NCI-H1105 treated with DMSO at 0.1 percent for 48 hours (cell line): ENCODE measurements at regions not wholly inside any gene's neighbourhood (a gene's known extent, or its start where the extent isn't known, plus 50 kb on each side); places are given as distances from the start of the nearest gene placed in this dataset.
"Not testable (repeated sequence)": the region's sequence is repeated elsewhere in the genome, so short reads cannot be mapped to it uniquely, and the experiment has no call there.

Source experiments
- DNase-seq: peaks from one replicate; lab custom pipeline; 2025; lab: John Stamatoyannopoulos, UW

DNA sequence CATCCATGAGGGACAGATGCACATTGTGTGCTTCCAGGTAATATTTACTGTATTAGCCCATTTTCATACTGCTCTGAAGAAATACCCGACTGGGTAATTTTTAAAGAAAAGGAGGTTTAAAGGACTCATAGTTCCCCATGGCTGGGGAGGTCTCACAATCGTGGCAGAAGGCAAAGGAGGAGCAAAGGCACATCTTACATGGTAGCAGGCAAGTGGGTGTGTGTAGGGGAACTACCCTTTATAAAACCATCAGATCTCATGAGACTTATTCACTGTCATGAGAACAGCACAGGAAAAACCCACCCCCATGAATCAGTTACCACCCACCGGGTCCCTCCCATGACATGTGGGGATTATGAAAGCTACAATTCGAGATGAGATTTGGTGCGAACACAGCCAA is 148.8 kb upstream of the FBXL17 start:
- DNase-seq = no peak

GRCh38 chr5:108529381-108529780 is 147.5 kb upstream of the FBXL17 start:
- DNase-seq = no peak

GRCh38 chr5:108528655-108529054 is 146.8 kb upstream of the FBXL17 start:
- peak; percentile 91 for DNase-seq

DNA sequence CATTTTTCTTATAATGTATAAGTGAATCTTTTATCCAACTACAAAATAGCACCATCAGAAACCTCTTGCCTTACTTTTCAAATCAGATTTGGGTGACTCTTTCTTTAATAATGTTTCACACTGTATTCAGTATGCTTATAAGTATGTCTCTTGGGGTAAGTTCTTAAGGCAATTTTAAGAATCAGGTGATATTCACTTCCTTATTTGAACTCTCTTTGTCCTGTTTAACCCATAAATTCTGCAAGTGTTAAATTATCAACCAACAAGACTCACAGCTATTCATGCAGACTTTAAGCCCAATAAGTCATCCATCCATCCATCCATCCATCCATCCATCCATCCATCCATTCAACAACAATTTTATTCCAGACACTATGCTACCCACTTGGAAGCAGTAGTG is 142.7 kb upstream of the FBXL17 start:
- DNase-seq = no peak

- DNase-seq = no peak
Measured at GRCh38 chr5:108523360-108523759, 141.5 kb upstream of the FBXL17 start.

GRCh38 chr5:108521841-108522506 is 140.1 kb upstream of the FBXL17 start:
- DNase-seq = peak; percentile 32

GRCh38 chr5:108521011-108521700 is 139.3 kb upstream of the FBXL17 start:
- DNase-seq = no peak

GRCh38 chr5:108516785-108517184 is 134.9 kb upstream of the FBXL17 start:
- DNase-seq = no peak

- DNase-seq = no peak
Measured at GRCh38 chr5:108515517-108516105, 133.7 kb upstream of the FBXL17 start.

DNA sequence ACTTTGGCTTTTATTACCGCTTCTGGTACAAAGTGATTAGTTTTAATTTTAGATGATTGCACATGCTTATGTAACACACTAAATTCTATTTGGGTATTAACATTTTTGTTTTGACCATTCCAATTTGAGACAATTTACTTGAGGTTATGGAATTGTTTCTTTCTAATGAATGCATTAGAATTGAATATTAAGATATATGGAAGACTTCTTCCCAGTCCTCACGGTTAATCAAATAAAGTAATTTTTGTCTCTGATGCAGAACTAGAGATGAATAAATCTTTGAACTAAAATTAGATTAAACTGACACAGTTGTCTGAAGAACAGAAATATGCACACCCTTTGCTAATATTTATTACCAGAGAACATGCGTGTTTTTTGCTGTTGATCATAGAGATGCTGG is 127.1 kb upstream of the FBXL17 start:
- no peak for DNase-seq

- no peak for DNase-seq
Measured at GRCh38 chr5:108507631-108508030, 125.7 kb upstream of the FBXL17 start.

DNA sequence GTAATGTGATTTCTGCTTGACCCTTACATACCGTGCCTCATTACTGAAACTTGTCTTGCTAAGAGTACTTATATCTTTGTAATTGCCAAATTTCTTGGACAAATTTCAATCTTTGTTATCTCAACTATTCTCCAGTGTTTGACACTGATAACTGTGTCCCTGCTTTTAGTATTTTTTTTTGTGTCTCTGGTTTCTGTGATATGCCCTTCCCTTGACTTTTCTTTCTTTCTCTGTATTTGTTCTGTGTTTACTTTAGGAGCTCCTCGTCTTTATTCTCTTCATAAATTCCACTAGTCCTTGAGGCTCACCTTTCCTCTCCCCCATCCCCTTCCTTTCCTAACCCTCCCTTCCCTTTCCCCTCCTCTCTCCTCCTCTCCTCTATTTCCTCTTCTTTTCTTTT is 123.7 kb upstream of the FBXL17 start:
- DNase-seq = no peak

DNA sequence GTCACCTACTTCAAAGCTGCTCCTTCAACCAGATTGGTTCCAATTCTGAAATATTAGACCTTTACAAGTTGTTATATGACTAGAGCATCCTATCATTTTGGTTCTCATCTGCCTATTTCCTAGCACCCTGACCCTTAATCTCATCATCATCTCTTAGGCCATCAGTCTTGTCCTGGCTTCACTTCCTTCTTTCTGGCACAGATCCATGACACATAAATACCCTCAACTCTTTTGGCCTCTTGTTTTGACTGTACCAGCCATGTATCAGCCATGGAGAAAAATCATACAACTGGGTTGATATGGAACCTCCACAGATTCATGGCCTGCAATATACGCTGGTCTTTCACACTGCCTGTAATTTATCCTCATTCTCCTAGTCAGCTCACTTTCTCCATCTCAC is 123.1 kb upstream of the FBXL17 start:
- no peak for DNase-seq

DNA sequence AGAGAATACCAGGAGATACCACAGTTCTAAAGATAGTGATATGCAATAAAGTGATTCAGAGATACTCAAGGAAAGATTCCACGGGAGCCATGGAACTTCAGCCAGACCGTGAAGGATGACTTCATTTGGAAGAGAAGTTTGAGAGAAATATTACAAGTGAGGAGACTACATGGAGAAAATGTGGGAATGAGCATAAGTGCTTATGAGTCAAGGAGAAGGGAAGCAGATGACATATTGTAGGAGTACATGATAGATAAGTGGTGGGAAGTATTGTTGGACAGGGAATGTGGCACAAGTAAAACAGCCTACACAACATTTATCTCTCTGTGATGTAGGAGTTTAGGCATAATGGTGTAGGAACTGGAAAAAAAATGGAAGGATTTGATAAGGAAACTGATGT is 122.1 kb upstream of the FBXL17 start:
- no peak for DNase-seq

DNA sequence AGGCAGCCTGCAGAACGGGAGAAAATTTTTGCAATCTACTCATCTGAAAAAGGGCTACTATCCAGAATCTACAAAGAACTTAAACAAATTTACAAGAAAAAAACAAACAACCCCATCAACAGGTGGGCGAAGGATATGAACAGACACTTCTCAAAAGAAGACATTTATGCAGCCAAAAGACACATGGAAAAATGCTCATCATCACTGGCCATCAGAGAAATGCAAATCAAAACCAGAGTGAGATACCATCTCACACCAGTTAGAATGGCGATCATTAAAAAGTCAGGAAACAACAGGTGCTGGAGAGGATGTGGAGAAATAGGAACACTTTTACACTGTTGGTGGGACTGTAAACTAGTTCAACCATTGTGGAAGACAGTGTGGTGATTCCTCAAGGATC is 113.7 kb upstream of the FBXL17 start:
- not testable (repeated sequence) for DNase-seq

DNA sequence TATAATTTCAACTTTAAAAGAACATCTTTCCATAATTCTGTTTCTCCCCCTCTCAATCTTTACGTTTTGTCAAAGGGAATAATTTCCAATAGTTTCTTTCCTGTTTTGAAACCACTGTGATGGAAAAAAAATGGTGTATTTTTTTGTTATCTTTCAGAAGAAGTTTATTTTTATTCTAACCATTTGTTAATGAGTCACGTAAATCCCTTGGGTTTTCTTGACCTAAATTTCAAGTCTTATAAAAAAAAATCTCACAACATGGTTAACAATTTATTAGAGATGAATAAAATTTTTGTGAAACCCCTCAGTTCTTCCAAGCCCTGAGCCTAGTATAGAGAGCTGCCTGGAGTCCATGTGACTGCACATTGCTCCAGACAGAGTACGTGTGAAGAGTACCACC is 106.1 kb upstream of the FBXL17 start:
- no peak for DNase-seq

DNA sequence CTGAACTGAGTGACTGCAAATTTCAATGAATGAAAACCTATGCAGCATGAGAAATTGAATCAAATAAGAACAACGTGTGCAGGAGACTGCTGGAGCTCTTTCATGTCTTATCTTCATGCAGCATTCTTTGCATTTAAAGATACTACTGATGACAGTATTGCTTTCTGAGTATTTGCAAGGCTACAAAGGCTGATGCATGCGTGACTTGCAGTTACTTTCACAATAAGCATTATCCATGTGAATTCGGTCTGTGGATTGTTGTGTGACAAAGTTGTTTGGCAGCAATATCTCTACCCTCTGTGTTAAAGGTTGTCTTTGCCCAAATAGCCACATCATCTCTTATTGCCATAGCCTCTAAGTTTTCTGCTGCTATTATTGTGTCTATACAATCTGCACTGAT is 102.1 kb upstream of the FBXL17 start:
- DNase-seq = no peak

- DNase-seq = peak; percentile 3
Measured at GRCh38 chr5:108481355-108481931, 99.5 kb upstream of the FBXL17 start.

GRCh38 chr5:108472237-108472636 is 90.3 kb upstream of the FBXL17 start:
- DNase-seq = no peak

GRCh38 chr5:108467563-108467962 is 85.7 kb upstream of the FBXL17 start:
- DNase-seq = no peak

- DNase-seq = no peak
Measured at GRCh38 chr5:108461628-108462367, 79.9 kb upstream of the FBXL17 start.

DNA sequence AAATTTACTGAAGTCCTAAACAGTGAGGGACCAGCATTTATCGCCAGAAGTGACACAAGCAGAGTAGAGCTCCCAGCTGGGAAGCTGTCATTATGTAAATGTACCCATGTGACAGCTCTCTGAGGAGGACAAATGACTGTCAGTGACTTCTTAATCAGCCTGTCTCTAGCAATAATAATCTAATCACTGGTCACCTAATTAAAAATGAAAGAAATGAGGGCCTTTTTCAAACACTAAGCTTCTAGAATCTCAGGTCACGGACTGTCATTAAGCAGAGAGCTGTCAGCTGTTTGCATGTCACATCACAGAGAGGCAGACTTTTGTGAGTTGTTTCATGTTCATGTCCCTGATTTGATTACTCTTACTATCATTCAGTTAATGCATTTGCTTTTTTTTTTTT is 77.9 kb upstream of the FBXL17 start:
- DNase-seq = peak; percentile 2
